HG03039 (cell line): ENCODE measurements at regions not wholly inside any gene's neighbourhood (a gene's known extent, or its start where the extent isn't known, plus 50 kb on each side); places are given as distances from the start of the nearest gene placed in this dataset.
A peak's percentile ranks its signal among the peaks of the same experiment; 100 is the strongest.

Experiments used
- ATAC-seq: cut with Tn5 transposase; IDR thresholded peaks from one replicate; pipeline ENCODE4 v1.9.1; 2021; ENCODE audit warnings: mild to moderate bottlenecking, moderate library complexity; ENCODE audit not compliant: unreplicated experiment

DNA sequence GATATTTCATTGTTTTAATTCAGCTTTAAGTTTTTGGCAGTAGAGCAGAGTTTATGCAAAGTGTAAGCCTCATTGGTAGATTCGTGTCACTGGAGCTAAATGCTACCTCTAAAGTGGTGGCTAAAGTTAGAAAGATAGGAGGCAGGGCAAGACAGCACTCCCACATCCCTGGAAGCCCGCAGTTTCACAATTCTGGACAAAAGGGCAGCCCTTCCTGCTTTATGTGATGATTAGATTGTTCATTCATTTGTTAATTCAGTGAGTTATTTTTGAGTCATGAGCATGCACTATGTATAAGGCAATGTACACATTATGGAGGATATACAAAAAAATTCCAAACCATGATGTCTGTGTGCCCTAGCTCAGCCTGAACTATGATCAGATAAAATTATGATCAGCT lies 52.1 kb upstream of the EIF3M start:
- no peak for ATAC-seq

DNA sequence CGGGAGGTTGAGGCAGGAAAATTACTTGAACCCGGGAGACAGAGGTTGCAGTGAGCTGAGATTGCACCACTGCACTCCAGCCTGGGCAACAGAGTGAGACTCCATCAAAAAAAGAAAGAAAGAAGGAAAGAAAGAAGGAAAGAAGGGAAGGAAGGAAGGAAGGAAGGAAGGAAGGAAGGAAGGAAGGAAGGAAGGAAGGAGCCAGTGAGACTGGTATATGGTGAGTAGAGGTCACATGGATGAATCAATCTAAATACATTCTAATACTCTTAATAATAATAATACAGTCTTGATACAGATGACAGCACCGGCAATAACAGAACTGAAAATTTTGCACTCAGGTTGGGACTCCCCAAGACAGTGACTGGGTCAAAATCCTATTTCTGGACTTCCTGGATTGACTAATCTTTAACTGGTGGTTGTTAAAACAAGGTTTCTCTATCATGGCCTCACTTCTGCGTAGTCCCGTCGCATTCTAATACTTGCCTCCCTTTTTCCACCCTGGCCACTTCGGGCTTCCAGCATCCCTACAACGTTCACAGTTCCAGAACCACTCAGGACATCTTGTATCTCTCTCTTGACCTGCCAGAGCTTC lies 53.5 kb upstream of the EIF3M start:
- ATAC-seq, result peak; percentile 97

DNA sequence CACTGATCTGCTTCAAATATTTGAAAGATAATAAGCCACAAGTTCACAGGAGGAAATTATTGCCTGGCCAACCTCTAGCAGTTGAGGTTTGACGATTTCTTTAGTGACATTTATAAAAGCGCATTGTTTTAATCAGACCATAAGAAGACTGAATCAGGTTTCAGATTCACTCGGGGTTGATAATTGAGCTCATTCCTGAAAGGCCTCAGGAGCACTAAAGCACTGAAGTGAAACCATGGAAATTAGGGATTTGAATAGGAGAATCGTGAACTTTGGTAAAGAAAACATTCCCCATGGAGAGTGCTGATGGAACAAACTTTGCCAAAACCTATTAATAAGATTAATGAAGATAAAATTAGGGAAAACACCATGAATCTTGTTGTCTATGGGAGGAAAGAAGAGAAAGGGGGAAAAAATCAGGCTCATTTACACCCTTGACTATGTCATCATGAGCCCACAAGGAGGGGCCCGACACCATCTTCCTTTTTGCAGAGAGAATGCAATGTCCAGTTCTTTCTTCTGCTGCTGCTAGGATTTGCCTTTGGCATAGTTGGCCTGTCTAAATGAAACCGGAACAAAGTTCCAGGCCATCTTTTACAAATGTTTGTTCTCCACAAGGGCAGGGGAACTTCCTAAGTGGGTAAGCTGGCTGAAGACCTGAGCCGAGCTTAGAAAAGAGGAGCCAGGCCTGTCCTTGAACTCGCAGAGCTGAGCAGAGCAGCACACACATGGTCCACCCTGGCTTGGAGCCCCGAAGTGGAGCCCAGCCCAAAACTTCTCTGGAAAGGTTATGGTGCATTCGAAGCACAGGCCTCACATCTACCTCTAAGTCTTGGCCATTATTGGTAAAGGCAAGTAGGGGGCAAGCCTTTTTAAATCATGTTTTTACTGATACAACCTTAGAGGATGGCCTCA lies 56.1 kb upstream of the EIF3M start:
- ATAC-seq, result no peak

DNA sequence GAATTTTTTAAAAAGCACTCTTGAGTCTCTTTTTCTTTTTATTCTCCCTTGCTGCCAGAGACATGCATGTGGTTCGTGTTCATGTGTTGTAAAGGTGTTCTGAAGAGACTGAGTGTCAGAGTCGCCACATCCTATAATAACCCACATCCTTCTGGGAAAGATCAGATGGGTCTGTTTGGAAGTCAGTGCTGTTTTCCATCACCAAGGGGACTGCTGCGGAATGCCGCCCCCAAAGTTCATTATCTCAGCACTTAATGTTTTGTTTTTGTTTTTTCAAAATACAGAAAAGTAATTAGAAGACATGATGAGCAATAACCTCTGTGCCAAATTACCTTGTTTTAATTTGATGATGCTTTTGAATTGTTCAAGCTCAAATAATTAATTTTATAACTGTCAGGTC lies 56.9 kb upstream of the EIF3M start:
- ATAC-seq, result no peak

DNA sequence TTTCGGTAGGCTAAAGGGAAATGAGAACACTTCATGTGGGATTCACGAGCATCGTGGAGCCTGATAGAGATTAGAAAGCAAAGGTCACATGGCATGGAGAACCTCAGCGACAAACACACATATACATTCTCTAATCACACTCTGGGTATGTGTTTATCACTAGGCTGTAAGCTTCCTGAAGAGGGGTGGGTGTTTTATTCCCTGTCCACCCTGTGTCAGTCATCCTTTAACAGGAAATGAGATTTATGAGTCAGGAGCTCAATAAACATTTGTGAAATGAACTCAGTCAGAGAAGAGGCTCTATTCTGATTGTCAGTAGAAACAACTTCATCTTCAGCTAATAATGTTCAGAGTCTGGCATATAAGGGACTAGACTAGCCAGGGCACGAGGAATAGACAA lies 71.7 kb upstream of the EIF3M start:
- ATAC-seq, result no peak

DNA sequence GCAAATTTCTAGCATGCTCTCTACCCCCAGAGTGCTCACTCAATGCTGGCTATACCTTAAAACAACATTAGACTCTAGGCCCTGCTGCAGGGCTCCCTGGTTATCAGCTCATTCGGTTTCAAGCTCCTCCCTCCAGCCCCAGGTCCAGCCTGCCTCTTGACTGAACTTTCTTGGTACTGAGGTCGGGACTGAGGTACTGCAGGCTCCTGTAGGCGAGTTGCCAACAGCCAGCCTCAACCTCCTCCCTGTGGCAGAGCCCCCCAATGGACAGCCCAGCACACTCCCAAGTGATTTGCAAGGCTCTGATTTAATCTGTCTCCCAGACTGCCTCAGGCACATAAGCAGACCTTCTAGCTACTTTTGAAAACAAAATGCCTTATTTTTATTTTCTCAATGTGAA lies 73.6 kb upstream of the EIF3M start:
- ATAC-seq, result no peak

DNA sequence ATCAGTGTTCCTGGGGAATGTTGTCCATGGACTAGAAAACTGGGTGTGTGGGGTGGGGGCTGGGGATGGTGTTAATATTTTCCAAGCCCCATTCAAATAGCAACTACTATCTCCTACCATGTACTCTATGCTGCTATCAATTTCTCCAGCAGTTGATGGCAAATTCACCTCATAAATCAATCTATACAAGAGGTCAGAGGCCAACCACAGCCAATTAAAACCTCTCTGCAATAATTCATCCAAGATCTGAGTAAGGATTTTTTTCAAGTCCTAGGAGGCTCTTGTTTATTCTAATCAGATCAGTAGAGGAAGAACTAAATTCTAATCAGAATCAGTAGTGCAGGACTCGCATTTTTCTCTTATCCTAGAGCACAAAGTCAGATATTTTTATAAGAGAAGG lies 73.4 kb upstream of the WT1 start:
- no peak for ATAC-seq

DNA sequence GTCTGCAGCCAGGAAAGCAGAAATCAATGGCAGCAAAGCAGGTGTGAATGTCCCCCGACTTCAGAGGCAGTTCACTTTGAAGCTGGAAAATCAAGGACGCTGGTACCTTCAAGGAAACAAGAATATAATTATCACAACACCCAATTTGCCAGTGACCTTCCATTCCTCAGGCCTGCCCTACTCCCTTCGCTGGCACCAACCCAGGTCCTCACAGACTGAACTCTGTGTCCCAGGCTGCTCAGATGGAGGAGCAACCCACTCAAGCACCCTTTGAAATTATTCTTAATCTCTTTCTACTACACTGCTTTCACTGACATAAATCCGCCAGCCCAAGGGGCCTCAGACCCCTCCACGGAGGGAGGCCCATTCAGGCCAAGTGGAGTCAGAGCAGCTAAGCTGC lies 64.7 kb upstream of the WT1 start:
- no peak for ATAC-seq

DNA sequence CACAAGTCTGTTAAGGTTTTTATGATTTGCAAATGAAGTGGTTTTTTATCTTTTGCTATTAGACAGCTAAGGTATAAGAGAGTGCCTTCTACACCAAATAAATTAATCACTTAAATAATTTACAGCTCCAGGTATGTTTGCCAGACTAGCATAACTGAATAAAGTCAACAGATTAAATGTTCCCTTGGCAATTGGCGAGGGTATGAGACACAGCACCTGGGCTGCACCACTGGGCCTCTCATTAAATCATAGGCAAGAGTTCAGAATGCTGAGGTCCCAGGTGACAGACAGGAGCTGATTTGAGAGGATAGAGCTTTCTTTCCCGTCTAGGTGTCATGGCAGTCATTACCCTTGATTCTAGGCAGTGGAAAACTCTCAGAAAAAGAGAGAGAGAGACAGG lies 62.6 kb upstream of the WT1 start:
- ATAC-seq, result no peak

DNA sequence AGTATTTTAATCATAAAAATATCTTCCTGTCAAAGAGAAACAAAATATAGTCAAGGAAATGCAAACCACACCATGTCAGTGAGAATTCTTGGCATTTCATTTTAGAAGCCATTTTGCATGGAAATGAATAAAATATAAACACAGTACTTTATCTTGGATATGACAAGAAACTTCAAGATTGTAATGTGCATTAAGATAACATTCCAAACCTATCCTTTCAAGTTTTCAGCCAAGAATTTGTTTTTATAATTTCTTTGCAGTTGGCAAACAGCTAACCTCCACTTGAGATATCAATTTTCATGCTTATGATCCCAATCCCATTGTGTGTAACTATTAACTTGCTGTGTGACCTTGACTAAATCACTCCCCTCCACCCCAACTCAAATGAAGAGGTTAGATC lies 59.3 kb upstream of the WT1 start:
- no peak for ATAC-seq

DNA sequence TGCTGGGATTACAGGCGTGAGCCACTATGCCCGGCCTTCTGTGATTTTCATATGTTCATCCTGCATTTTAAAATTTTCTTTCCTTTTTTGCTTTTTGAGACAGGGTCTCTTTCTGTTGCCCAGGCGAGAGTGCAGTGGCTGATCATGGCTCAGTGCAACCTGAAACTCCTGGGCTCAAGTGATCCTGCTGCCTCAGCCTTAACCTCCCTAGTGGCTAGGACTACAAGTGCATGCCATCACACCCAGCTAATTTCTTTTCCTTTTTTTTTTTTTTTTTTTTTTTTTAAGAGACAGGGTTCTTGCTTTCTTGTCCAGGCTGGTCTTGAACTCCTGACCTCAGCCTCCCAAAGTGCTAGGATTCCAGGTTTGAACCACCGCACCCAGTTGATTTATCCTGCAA lies 54.1 kb upstream of the WT1 start:
- no peak for ATAC-seq

DNA sequence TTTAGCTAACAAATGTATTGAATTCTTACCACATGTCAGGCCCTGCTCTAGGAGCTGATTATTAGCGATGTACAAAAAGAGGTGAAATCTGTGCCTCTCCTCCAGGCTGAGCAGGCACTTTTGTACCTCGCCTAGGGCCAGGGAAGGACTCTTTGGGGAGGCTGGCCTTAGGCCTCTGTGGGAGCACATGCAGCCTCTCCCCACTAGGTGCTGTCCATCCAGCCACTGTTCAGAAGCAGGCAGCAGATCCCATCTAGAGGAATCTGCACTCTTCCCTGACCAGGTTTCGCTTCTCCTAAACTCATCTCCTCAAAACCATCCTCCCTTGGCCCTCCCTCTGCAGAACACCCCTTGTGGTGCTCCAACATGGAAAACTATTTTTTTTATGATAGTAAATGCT lies 51.9 kb upstream of the WT1 start:
- ATAC-seq, result no peak

DNA sequence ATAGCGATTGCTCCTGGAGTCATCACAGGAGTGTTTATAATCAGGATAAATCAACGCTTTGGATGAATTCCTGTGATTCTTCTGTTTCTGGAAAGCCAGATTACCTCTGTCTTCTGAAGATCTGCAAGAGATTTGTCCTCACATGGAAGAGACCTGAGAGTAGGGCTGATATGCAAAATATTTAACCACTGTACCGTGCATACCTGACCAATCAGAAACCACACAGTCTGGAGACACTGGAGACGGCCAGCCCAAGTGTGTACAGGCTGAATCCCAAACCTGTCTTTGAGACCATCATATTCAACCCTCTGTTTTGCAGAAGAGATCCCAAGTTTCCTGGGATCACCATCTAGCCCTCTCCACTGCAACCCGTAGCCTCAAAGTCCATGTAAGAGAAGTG lies 50.4 kb upstream of the WT1 start:
- ATAC-seq, result no peak
